HepG2 (cell line): ENCODE measurements at regions not wholly inside any gene's neighbourhood (a gene's known extent, or its start where the extent isn't known, plus 50 kb on each side); places are given as distances from the start of the nearest gene placed in this dataset.

Experiments used
- IRX3 ChIP-seq: sonication (generic); formaldehyde crosslinking; IDR thresholded peaks from 2 replicates; pipeline ENCODE4 v1.8.1; 2023; ENCODE audit warnings: mild to moderate bottlenecking, low read depth, missing genetic modification reagents, borderline replicate concordance
- KAT7 ChIP-seq: IDR thresholded peaks from 2 replicates; pipeline ENCODE4 v1.6.1; 2018; ENCODE audit warnings: borderline replicate concordance, missing compliant biosample characterization
- POLR2AphosphoS5 ChIP-seq: IDR thresholded peaks from 2 replicates; pipeline ENCODE4 v1.6.1; 2012; ENCODE audit warnings: low read depth, low read length
- SETDB1 ChIP-seq: sonication (generic); formaldehyde crosslinking; IDR thresholded peaks from 2 replicates; pipeline ENCODE4 v1.5.1; 2020; ENCODE audit warnings: missing genetic modification reagents, mild to moderate bottlenecking, borderline replicate concordance
- SRSF4 ChIP-seq: fragments of 200-400 bp; formaldehyde crosslinking; IDR thresholded peaks from one replicate; pipeline ENCODE4 v1.6.1; 2018; ENCODE audit warnings: mild to moderate bottlenecking, low read depth, low read length, moderate library complexity; ENCODE audit not compliant: poor library complexity, severe bottlenecking
- SUZ12 ChIP-seq: fragments of 150-350 bp; IDR thresholded peaks from 2 replicates; pipeline ENCODE4 v1.6.1; 2014; ENCODE audit warnings: low read depth, low read length
- TF ChIP-seq, protein P1 (sequence below), 2 experiments: sonication (generic) in 1 of 2; formaldehyde crosslinking in 1 of 2; IDR thresholded peaks; 2 replicates each; pipeline versions ENCODE4 v1.4.0 to v1.6.1; 2016 to 2020; ENCODE audit warnings: borderline replicate concordance in 1 of 2, low read depth in 1 of 2, mild to moderate bottlenecking in 1 of 2, missing genetic modification reagents in 1 of 2
- TF ChIP-seq, protein P2 (sequence below): sonication (generic); formaldehyde crosslinking; IDR thresholded peaks from 2 replicates; pipeline ENCODE4 v1.5.0; 2020; ENCODE audit warnings: mild to moderate bottlenecking, missing genetic modification reagents, moderate library complexity
- TF ChIP-seq, protein P3 (sequence below): sonication (generic); formaldehyde crosslinking; IDR thresholded peaks from 2 replicates; pipeline ENCODE4 v1.4.0; 2020; ENCODE audit warnings: low read depth, missing genetic modification reagents

DNA sequence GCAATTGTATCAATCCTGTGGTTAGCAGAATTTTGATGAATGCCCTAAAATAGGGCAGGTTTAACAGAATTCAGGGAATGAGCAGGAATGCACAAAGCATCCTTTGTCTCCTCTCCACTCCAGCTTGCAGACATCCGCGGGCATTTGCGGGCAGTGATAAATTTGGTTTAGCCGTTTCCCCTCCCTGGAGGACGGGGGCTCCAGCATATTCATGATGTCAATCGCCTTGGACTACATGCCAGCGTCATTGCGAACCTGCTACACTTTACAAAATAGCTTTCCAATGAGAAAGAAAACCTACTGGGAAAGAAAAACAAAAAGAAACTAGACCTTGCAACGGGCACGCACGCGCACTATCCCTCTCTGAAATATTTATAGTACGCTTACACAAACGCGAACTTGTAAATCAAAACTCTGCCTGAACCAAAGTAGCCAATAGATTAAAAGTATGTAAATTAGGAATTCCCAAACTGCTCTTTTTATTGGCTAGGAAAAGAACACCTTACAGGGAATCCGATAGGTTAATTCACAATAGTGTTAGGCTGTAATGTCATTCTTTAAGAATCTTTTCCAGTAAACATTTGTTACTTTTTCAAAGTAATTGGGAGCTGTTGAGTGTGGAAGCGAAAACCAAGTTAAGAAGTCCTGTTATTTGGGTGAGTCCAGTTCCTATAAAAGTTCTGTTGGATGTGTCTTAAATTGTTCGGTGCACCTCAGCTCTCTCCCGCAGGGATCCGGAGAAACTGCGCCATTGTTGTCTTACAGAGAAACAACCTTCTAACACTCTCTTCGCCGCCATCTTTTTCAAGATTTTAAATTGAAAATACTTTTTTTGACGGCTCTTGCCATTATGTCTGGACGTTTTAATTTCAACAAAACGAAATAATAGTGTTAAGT is 136.7 kb downstream of the HFE start:
- TF ChIP-seq, protein P1, sequence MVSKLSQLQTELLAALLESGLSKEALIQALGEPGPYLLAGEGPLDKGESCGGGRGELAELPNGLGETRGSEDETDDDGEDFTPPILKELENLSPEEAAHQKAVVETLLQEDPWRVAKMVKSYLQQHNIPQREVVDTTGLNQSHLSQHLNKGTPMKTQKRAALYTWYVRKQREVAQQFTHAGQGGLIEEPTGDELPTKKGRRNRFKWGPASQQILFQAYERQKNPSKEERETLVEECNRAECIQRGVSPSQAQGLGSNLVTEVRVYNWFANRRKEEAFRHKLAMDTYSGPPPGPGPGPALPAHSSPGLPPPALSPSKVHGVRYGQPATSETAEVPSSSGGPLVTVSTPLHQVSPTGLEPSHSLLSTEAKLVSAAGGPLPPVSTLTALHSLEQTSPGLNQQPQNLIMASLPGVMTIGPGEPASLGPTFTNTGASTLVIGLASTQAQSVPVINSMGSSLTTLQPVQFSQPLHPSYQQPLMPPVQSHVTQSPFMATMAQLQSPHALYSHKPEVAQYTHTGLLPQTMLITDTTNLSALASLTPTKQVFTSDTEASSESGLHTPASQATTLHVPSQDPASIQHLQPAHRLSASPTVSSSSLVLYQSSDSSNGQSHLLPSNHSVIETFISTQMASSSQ (IDR thresholded peaks at IDR 0.05; ENCODE audit: low read depth): no peak
- TF ChIP-seq, protein P1 (CRISPR knock-in tag; IDR thresholded peaks at IDR 0.05; ENCODE audit: borderline replicate concordance): no peak
- no peak for TF ChIP-seq SRSF4
- TF ChIP-seq IRX3: no peak
- TF ChIP-seq POLR2AphosphoS5: peak; percentile 71
- no peak for TF ChIP-seq KAT7 (CRISPR knock-in tag)
- no peak for TF ChIP-seq SETDB1 (CRISPR knock-in tag)
- TF ChIP-seq, protein P2, sequence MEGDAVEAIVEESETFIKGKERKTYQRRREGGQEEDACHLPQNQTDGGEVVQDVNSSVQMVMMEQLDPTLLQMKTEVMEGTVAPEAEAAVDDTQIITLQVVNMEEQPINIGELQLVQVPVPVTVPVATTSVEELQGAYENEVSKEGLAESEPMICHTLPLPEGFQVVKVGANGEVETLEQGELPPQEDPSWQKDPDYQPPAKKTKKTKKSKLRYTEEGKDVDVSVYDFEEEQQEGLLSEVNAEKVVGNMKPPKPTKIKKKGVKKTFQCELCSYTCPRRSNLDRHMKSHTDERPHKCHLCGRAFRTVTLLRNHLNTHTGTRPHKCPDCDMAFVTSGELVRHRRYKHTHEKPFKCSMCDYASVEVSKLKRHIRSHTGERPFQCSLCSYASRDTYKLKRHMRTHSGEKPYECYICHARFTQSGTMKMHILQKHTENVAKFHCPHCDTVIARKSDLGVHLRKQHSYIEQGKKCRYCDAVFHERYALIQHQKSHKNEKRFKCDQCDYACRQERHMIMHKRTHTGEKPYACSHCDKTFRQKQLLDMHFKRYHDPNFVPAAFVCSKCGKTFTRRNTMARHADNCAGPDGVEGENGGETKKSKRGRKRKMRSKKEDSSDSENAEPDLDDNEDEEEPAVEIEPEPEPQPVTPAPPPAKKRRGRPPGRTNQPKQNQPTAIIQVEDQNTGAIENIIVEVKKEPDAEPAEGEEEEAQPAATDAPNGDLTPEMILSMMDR (CRISPR knock-in tag): no peak
- no peak for TF ChIP-seq SUZ12
- TF ChIP-seq, protein P3, sequence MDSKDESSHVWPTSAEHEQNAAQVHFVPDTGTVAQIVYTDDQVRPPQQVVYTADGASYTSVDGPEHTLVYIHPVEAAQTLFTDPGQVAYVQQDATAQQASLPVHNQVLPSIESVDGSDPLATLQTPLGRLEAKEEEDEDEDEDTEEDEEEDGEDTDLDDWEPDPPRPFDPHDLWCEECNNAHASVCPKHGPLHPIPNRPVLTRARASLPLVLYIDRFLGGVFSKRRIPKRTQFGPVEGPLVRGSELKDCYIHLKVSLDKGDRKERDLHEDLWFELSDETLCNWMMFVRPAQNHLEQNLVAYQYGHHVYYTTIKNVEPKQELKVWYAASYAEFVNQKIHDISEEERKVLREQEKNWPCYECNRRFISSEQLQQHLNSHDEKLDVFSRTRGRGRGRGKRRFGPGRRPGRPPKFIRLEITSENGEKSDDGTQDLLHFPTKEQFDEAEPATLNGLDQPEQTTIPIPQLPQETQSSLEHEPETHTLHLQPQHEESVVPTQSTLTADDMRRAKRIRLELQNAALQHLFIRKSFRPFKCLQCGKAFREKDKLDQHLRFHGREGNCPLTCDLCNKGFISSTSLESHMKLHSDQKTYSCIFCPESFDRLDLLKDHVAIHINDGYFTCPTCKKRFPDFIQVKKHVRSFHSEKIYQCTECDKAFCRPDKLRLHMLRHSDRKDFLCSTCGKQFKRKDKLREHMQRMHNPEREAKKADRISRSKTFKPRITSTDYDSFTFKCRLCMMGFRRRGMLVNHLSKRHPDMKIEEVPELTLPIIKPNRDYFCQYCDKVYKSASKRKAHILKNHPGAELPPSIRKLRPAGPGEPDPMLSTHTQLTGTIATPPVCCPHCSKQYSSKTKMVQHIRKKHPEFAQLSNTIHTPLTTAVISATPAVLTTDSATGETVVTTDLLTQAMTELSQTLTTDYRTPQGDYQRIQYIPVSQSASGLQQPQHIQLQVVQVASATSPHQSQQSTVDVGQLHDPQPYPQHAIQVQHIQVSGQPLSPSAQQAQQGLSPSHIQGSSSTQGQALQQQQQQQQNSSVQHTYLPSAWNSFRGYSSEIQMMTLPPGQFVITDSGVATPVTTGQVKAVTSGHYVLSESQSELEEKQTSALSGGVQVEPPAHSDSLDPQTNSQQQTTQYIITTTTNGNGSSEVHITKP (CRISPR knock-in tag): no peak
